HCT116 (cell line): ENCODE measurements at regions not wholly inside any gene's neighbourhood (a gene's known extent, or its start where the extent isn't known, plus 50 kb on each side); places are given as distances from the start of the nearest gene placed in this dataset.

Source experiments
- ATAC-seq: fragments of 200-7000 bp; cut with Tn5 transposase; 2 replicates; pipeline ENCODE4 v1.9.1; 2020; ENCODE audit warnings: mild to moderate bottlenecking, moderate library complexity
- BruUV-seq: library from RNA; stranded (reverse); fragments of 400-500 nt; replicated peaks from 2 replicates; lab custom pipeline; 2021; lab: Mats Ljungman, UMichigan
- CTCF ChIA-PET: fragments of 300-600 bp; sonication (Branson Sonifier 250); formaldehyde crosslinking; loops from one replicate; lab custom pipeline; 2021; ENCODE audit warnings: antibody characterized with exemption; lab: Charles Lee
- POLR2A ChIA-PET: fragments of 300-600, 350-600 bp; sonication (Branson Sonifier 250); formaldehyde crosslinking; loops from one replicate; lab custom pipeline; 2021; ENCODE audit warnings: antibody characterized with exemption; lab: Charles Lee
- RAD21 ChIA-PET, 2 experiments: fragments of 300-600 bp; sonication (Branson Sonifier 250); formaldehyde crosslinking; loops; one replicate each; lab custom pipeline; 2023; ENCODE audit warnings: low total read pairs in 2 of 2; ENCODE audit not compliant: uncharacterized antibody in 2 of 2, unreplicated experiment in 2 of 2, low non-redundant PET in 1 of 2; lab: Charles Lee
- DNase-seq: peaks from one replicate; pipeline ENCODE4 v3.0.0-alpha.2; 2010; ENCODE audit warnings: low read depth, low spot score
- H2AFZ ChIP-seq: fragments of 200-600 bp; shearing (Covaris generic), sonication (generic); 2 replicates; pipeline ENCODE4 v1.6.1; 2017; ENCODE audit warnings: low read depth, mixed run types, mixed read lengths, antibody characterized with exemption, low read length; ENCODE audit not compliant: poor library complexity, severe bottlenecking
- H3K27ac ChIP-seq: 2 replicates; pipeline ENCODE4 v1.5.1; 2012; ENCODE audit warnings: low read depth, low read length
- H3K27me3 ChIP-seq: fragments of 200-600 bp; sonication (generic); 2 replicates; pipeline ENCODE4 v1.6.1; 2016; ENCODE audit warnings: mixed run types, low read length, mixed read lengths; ENCODE audit not compliant: insufficient read depth
- H3K36me3 ChIP-seq, 2 experiments: fragments of 200-500 bp in 1 of 2; fragments of 200-600 bp in 1 of 2; sonication (Bioruptor generic) in 1 of 2; sonication (generic) in 1 of 2; 2 replicates each; pipeline versions ENCODE4 v1.5.1 to v1.6.1; 2014 to 2016; ENCODE audit warnings: low read length in 2 of 2, inconsistent platforms in 1 of 2, mixed read lengths in 1 of 2, mixed run types in 1 of 2; ENCODE audit not compliant: insufficient read depth in 2 of 2, control insufficient read depth in 1 of 2
- H3K4me1 ChIP-seq, 2 experiments: fragments of 200-600 bp in 1 of 2; sonication (generic) in 1 of 2; 2 replicates each; pipeline versions ENCODE4 v1.5.1 to v1.6.1; 2012 to 2017; ENCODE audit warnings: low read length in 2 of 2, inconsistent platforms in 1 of 2, mild to moderate bottlenecking in 1 of 2, mixed read lengths in 1 of 2, mixed run types in 1 of 2, moderate library complexity in 1 of 2; ENCODE audit not compliant: insufficient read depth in 2 of 2, control insufficient read depth in 1 of 2
- H3K4me2 ChIP-seq: fragments of 200-600 bp; sonication (generic); 2 replicates; pipeline ENCODE4 v1.6.1; 2017; ENCODE audit warnings: mixed run types, low read length, mixed read lengths
- H3K4me3 ChIP-seq, 2 experiments: fragments of 200-600 bp in 1 of 2; sonication (generic) in 1 of 2; replicated peaks in 1 of 2; 2 replicates each; pipeline ENCODE4 v1.5.1; 2011 to 2016; ENCODE audit warnings: low read length in 2 of 2, control low read depth in 1 of 2, low read depth in 1 of 2, mild to moderate bottlenecking in 1 of 2, mixed read lengths in 1 of 2, mixed run types in 1 of 2
- H3K79me2 ChIP-seq: fragments of 200-600 bp; sonication (generic); 2 replicates; pipeline ENCODE4 v1.6.1; 2017; ENCODE audit warnings: mild to moderate bottlenecking, mixed run types, low read length, moderate library complexity, mixed read lengths; ENCODE audit not compliant: insufficient read depth
- H3K9ac ChIP-seq: fragments of 200-600 bp; sonication (generic); 2 replicates; pipeline ENCODE4 v1.6.1; 2016; ENCODE audit warnings: low read length, mixed read lengths
- H3K9me2 ChIP-seq: fragments of 200-600 bp; sonication (generic), shearing (Covaris generic); 2 replicates; pipeline ENCODE4 v1.6.1; 2017; ENCODE audit warnings: mixed run types, mild to moderate bottlenecking, moderate library complexity; ENCODE audit not compliant: insufficient read depth
- H3K9me3 ChIP-seq, 2 experiments: fragments of 200-500 bp in 1 of 2; fragments of 200-600 bp in 1 of 2; sonication (Bioruptor generic) in 1 of 2; sonication (generic) in 1 of 2; 2 replicates each; pipeline ENCODE4 v1.6.1; 2014 to 2017; ENCODE audit warnings: low read length in 2 of 2, mixed read lengths in 2 of 2, inconsistent platforms in 1 of 2, low read depth in 1 of 2, mild to moderate bottlenecking in 1 of 2, mixed run types in 1 of 2, moderate library complexity in 1 of 2; ENCODE audit not compliant: control insufficient read depth in 1 of 2, insufficient read depth in 1 of 2
- H4K20me1 ChIP-seq: fragments of 200-600 bp; sonication (generic), shearing (Covaris generic); 2 replicates; pipeline ENCODE4 v1.6.1; 2017; ENCODE audit warnings: mixed run types, mild to moderate bottlenecking, moderate library complexity; ENCODE audit not compliant: insufficient read depth
- ATF3 ChIP-seq: IDR thresholded peaks from 2 replicates; pipeline ENCODE4 v1.6.1; 2012
- CBX3 ChIP-seq: IDR thresholded peaks from 2 replicates; pipeline ENCODE4 v1.6.1; 2012; ENCODE audit warnings: low read depth
- CEBPB ChIP-seq: IDR thresholded peaks from 2 replicates; pipeline ENCODE4 v1.6.1; 2012; ENCODE audit warnings: low read depth
- CTCF ChIP-seq, 3 experiments: fragments of 200-600 bp in 1 of 3; sonication (generic) in 1 of 3; IDR thresholded peaks in 2 of 3; conservative IDR thresholded peaks in 1 of 3; 2 replicates each; pipeline ENCODE4 v1.5.1; 2012 to 2017; ENCODE audit warnings: low read depth in 2 of 3, low read length in 2 of 3, antibody characterized with exemption in 1 of 3, borderline replicate concordance in 1 of 3, control low read depth in 1 of 3, mild to moderate bottlenecking in 1 of 3, mixed read lengths in 1 of 3, mixed run types in 1 of 3, moderate library complexity in 1 of 3; ENCODE audit not compliant: insufficient read depth in 1 of 3
- EGR1 ChIP-seq: IDR thresholded peaks from 2 replicates; pipeline ENCODE4 v1.6.1; 2012; ENCODE audit warnings: low read depth
- ELF1 ChIP-seq: IDR thresholded peaks from 2 replicates; pipeline ENCODE4 v1.6.1; 2012; ENCODE audit warnings: low read depth, borderline replicate concordance
- EZH2 ChIP-seq: fragments of 200-600 bp; sonication (generic); IDR thresholded peaks from 2 replicates; pipeline ENCODE4 v1.6.1; 2017; ENCODE audit warnings: antibody characterized with exemption, mixed run types
- EZH2phosphoT487 ChIP-seq: fragments of 200-600 bp; IDR thresholded peaks from 2 replicates; pipeline ENCODE4 v1.6.1; 2018; ENCODE audit warnings: antibody characterized with exemption, borderline replicate concordance
- FOSL1 ChIP-seq: IDR thresholded peaks from 2 replicates; pipeline ENCODE4 v1.6.1; 2012; ENCODE audit warnings: low read depth
- JUND ChIP-seq: IDR thresholded peaks from 2 replicates; pipeline ENCODE4 v1.6.1; 2012
- MAX ChIP-seq: IDR thresholded peaks from 2 replicates; pipeline ENCODE4 v1.6.1; 2012
- POLR2A ChIP-seq: IDR thresholded peaks from 2 replicates; pipeline ENCODE4 v1.7.0; 2011; ENCODE audit warnings: borderline replicate concordance; ENCODE audit not compliant: insufficient read depth, insufficient read length; ENCODE audit errors: extremely low read depth
- POLR2AphosphoS5 ChIP-seq: IDR thresholded peaks from 2 replicates; pipeline ENCODE4 v1.6.1; 2011; ENCODE audit warnings: mild to moderate bottlenecking, low read depth, low read length, moderate library complexity
- SP1 ChIP-seq: IDR thresholded peaks from 2 replicates; pipeline ENCODE4 v1.6.1; 2012; ENCODE audit warnings: low read depth
- SRF ChIP-seq: IDR thresholded peaks from 2 replicates; pipeline ENCODE4 v1.6.1; 2012; ENCODE audit warnings: low read depth
- TCF7L2 ChIP-seq: IDR thresholded peaks from 2 replicates; pipeline ENCODE4 v1.7.0; 2011; ENCODE audit warnings: borderline replicate concordance, inconsistent platforms; ENCODE audit not compliant: insufficient read depth, insufficient read length; ENCODE audit errors: extremely low read depth
- YY1 ChIP-seq: IDR thresholded peaks from 2 replicates; pipeline ENCODE4 v1.6.1; 2011; ENCODE audit warnings: low read length, low read depth, moderate library complexity, mild to moderate bottlenecking; ENCODE audit not compliant: insufficient replicate concordance; ENCODE audit errors: extremely low read depth
- ZFX ChIP-seq: fragments of 450-650 bp; IDR thresholded peaks from 2 replicates; pipeline ENCODE4 v1.6.1; 2017
- ZNF274 ChIP-seq: fragments of 200-500 bp; sonication (Bioruptor generic); IDR thresholded peaks from 2 replicates; pipeline ENCODE4 v1.6.1; 2014; ENCODE audit warnings: mild to moderate bottlenecking, low read depth, low read length, inconsistent platforms
- intact Hi-C: fragments of 100-400 bp; cut with micrococcal nuclease; formaldehyde crosslinking; loops from 2 replicates; pipeline ENCODE4 v1.10.0; 2022
- TF ChIP-seq, protein P1 (sequence below): IDR thresholded peaks from 2 replicates; pipeline ENCODE4 v1.6.1; 2011; ENCODE audit warnings: mild to moderate bottlenecking, low read length, moderate library complexity; ENCODE audit not compliant: insufficient replicate concordance; ENCODE audit errors: extremely low read depth

- no peak for DNase-seq
- ChIA-PET RAD21 (no interaction called here), CTCF (no interaction called here), POLR2A (no interaction called here)
- TF ChIP-seq ZFX (no peak), POLR2A (no peak), EGR1 (no peak), CTCF (IDR thresholded peaks at IDR 0.05 in 2 of 3, conservative IDR thresholded peaks at IDR 0.05 in 1 of 3; ENCODE audit: borderline replicate concordance in 1 of 3, insufficient read depth in 1 of 3, low read depth in 2 of 3, low read length in 2 of 3) (no peak), ATF3 (no peak), EZH2 (no peak), ELF1 (no peak), YY1 (no peak), ZNF274 (no peak), POLR2AphosphoS5 (no peak), CEBPB (no peak), SRF (no peak), SP1 (no peak), JUND (no peak), TCF7L2 (no peak), MAX (no peak), EZH2phosphoT487 (no peak), CBX3 (no peak), FOSL1 (no peak)
- TF ChIP-seq, protein P1, sequence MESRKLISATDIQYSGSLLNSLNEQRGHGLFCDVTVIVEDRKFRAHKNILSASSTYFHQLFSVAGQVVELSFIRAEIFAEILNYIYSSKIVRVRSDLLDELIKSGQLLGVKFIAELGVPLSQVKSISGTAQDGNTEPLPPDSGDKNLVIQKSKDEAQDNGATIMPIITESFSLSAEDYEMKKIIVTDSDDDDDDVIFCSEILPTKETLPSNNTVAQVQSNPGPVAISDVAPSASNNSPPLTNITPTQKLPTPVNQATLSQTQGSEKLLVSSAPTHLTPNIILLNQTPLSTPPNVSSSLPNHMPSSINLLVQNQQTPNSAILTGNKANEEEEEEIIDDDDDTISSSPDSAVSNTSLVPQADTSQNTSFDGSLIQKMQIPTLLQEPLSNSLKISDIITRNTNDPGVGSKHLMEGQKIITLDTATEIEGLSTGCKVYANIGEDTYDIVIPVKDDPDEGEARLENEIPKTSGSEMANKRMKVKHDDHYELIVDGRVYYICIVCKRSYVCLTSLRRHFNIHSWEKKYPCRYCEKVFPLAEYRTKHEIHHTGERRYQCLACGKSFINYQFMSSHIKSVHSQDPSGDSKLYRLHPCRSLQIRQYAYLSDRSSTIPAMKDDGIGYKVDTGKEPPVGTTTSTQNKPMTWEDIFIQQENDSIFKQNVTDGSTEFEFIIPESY: no peak
- no peak overlapping the region for H3K27ac ChIP-seq
- no peak overlapping the region for H3K4me2 ChIP-seq
- no peak overlapping the region for H3K4me3 ChIP-seq
- no peaks in the 10 kb centered on the region for H3K27me3 ChIP-seq
- H3K9me3 ChIP-seq: 0 out of 4 replicates have a peak, but pooled peaks cover 0 to 3% of the 10 kb centered on the region in 2 experiments
- H4K20me1 ChIP-seq: no peaks in the 10 kb centered on the region
- peaks cover 0 to 9% of the 10 kb centered on the region in 2 experiments; a peak in 2 of 4 replicates for H3K4me1 ChIP-seq
- H2AFZ ChIP-seq: no peak overlapping the region
- no peak for ATAC-seq
- no peaks in the 10 kb centered on the region for H3K79me2 ChIP-seq
- no peaks in the 10 kb centered on the region for H3K9me2 ChIP-seq
- no TSS peak for BruUV-seq
- intact Hi-C loops: no loop called here
- no peaks in the 10 kb centered on the region for H3K36me3 ChIP-seq
- H3K9ac ChIP-seq: no peak overlapping the region
Observed at GRCh38 chr21:35163411-35163810, 114.3 kb upstream of the RUNX1 start.
